NCI-H82 treated with DMSO at 0.1 percent for 48 hours (cell line): ENCODE measurements at regions not wholly inside any gene's neighbourhood (a gene's known extent, or its start where the extent isn't known, plus 50 kb on each side); places are given as distances from the start of the nearest gene placed in this dataset.
A peak's percentile ranks its signal among the peaks of the same experiment; 100 is the strongest.
"Not testable (repeated sequence)": the region's sequence is repeated elsewhere in the genome, so short reads cannot be mapped to it uniquely, and the experiment has no call there.

ENCODE experiments used
- DNase-seq: peaks from one replicate; lab custom pipeline; 2025; ENCODE audit not compliant: unreplicated experiment; lab: John Stamatoyannopoulos, UW

GRCh38 chr1:238326479-238326878 is 435.8 kb upstream of the ZP4 start:
- DNase-seq, result not testable (repeated sequence)

DNA sequence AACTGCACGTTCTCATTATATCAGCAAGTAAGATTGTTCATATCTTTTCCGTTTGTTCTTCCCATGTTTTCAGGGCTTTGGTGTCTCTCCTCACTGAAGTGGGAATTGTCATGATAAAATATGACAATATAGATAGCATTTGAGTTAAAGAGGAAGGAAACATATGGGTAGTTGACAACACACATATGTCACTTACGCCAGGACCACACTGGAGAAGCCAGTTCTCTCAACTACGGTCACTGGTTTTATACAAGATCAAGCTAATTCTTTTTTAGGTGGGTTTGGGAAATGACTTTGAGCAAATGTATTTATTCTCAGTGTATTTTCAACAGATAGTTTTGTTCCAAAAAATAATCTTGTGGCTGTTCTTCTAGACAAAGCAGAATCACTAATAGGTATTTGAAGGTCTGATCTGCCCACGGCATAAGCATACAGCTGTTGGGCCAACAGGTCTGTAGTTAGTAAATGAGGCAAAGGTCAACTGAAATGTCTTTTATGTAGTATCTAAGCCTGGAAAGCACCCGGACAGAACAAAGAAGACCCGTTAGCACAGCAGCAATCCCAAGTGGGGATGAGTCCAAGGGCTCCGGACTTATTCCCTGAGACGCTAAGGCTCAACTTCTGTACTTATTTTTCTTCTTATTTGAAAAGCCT is 433.6 kb upstream of the ZP4 start:
- DNase-seq, result no peak

GRCh38 chr1:238323490-238323889 is 432.8 kb upstream of the ZP4 start:
- DNase-seq, result no peak

DNA sequence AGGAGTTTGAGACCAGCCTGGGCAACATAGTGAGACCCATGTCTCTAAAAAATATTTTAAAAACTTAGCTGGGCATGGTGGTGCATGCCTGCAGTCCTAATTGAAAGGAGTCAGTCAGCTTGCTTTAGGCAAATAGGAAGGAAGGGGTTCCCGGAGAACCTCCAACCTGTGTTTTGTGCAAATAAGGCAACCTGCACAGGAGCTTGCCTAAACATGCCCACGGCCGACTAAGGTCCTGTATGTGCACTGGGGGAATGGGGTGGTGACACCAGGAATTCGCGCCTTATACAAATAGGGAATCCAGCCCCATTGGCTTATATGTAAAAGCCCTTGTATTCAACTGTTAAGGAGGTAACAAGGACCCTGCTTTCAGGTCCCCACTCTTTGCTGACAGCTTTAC is 429.2 kb upstream of the ZP4 start:
- DNase-seq, result no peak

GRCh38 chr1:238318294-238319110 is 427.8 kb upstream of the ZP4 start:
- no peak for DNase-seq

DNA sequence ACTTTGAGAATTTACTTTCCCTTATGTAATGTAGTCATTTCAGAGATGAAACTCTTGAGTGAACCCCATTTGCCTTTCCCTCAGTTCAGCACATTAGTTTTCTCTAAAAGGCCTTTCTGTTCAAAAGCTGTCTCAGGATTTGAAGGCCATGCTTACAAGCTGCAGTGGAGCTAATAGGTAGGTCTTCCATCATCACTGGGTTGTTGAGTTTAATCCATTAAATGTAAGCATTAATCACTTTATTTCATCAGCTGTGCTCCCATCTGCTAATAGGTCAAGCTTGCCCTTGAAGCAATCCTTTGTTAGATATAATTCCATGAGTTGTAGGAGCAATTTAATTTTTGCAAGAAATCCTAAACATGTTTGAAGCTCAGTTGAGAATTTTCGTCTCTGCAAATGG is 422.2 kb upstream of the ZP4 start:
- DNase-seq, result peak; percentile 47

- no peak for DNase-seq
Observed at GRCh38 chr1:238306411-238306810, 415.7 kb upstream of the ZP4 start.

GRCh38 chr1:238302646-238303045 is 411.9 kb upstream of the ZP4 start:
- DNase-seq, result no peak

DNA sequence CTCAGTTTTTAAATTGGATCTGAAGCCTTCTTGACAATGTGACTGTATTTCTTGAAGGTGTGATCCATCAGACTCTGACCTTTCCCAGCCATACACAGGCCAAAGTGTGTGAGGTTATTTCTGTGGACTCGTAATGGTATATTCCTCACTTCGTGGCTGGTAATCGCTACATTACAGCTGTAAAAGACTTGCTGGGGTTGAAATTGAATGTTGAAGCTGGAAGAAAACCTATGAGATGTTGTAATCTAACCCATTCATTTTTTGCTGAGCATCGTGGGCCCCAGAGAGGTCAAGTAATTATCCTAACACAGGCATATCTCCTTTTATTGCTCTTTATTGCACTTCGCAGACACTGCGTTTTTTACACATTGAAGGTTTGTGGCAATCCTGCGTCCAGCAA is 405.6 kb upstream of the ZP4 start:
- no peak for DNase-seq

GRCh38 chr1:238293075-238293474 is 402.4 kb upstream of the ZP4 start:
- DNase-seq, result no peak

GRCh38 chr1:238281418-238281817 is 390.7 kb upstream of the ZP4 start:
- DNase-seq, result no peak

DNA sequence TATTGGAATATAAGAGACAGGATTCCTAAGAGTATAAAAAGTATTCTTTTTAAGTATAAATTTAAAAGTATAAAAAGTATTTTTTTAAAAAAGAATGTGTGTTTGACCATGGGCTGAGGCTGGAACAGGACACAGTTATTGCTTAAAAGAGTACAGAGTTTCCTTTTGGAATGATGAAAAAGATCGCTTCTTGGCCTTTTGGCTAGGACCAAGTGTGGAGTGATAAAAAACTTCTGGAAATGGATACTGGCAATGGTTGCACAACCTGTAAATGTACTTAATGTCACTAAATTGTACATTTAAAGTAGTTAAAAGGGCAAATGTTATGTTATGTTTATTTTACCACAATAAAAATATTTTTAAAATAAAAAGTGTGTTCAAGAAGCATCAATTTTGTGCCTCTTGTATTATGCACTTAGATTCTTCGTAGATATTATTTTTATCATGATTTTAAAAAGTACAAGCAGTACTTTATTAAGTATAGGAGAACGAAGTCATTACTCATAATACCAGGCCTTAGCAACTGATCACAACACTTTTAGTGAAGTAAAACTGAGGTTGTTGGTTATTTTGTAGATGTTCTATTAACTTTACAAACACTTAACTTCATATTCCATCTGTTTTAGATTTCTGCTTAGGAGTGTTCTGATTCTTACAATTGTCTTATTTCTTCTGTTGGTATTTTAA is 389.1 kb upstream of the ZP4 start:
- DNase-seq, result no peak

- no peak for DNase-seq
Observed at GRCh38 chr1:238272145-238272544, 381.4 kb upstream of the ZP4 start.

- no peak for DNase-seq
Observed at GRCh38 chr1:238265866-238266265, 375.1 kb upstream of the ZP4 start.

DNA sequence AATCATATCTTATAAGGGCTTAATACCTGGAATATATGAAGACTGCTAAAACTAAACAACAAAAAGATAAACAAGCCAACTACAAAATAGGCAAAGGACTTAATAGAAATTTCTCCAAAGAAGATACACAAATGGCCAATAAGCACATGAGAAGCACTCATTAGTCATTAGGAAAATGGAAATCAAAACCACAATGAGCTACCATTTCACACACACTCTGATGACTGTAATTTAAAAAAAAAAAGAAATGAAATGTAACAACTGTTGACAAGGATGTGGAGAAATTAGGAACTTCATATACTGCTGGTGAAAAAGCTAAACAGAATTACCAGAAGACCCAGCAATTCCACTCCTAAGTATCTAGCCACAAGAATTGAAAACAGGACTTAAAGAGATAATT is 374.2 kb upstream of the ZP4 start:
- DNase-seq, result no peak

DNA sequence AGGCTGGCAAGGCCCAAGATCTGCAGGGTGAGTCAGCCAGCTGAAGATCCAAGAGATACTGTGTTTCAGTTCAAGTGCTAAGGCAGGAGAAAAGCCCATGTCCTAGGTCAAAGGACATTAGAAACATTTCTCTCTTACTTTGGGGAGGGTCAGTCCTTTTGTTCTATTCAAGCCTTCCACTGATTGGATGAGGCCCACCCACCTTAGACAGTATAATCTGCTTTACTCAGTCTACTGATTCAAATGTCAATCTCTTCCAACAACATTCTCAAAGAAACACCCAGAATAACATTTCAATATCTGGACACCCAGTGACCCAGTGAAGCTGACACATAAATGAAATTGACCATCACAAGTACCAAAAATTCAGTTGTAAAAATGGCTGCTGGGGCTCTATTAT is 367.8 kb upstream of the ZP4 start:
- DNase-seq, result no peak

GRCh38 chr1:238257018-238257621 is 366.4 kb upstream of the ZP4 start:
- no peak for DNase-seq

- DNase-seq, result no peak
Observed at GRCh38 chr1:238254935-238255334, 364.2 kb upstream of the ZP4 start.

- DNase-seq, result peak; percentile 60
Observed at GRCh38 chr1:238252033-238252802, 361.5 kb upstream of the ZP4 start.

DNA sequence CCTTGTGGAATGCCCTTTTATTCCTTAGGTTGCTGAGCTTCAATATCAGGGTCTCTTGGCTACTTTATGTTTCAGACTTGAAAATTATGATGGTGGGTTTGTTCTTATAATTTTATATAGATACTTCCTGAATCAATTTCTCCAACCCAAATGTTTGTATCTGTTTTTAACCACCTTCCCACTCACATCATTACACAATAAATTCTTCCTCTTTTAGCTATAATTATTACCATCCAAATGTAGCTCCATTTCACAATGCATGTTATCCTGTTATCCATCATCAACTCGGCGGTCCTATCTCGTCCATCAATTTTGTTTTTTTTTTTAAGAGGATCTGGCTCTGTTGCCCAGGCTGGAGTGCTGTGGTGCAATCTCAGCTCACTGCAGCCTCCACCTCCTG is 357.6 kb upstream of the ZP4 start:
- DNase-seq, result no peak

- DNase-seq, result no peak
Observed at GRCh38 chr1:238242181-238242580, 351.5 kb upstream of the ZP4 start.
